Smooth muscle cell (in vitro differentiated cells): ENCODE measurements at regions not wholly inside any gene's neighbourhood (a gene's known extent, or its start where the extent isn't known, plus 50 kb on each side); places are given as distances from the start of the nearest gene placed in this dataset.

Experiments
- DNase-seq: peaks from one replicate; lab custom pipeline; 2025; ENCODE audit not compliant: unreplicated experiment; lab: John Stamatoyannopoulos, UW
- H2AFZ ChIP-seq: fragments of 200-600 bp; sonication (generic); 2 replicates; pipeline ENCODE4 v1.6.0; 2016; ENCODE audit warnings: antibody characterized with exemption, low read depth, mild to moderate bottlenecking
- H3F3A ChIP-seq: fragments of 200-600 bp; sonication (generic); 2 replicates; pipeline ENCODE4 v1.6.0; 2017; ENCODE audit warnings: antibody characterized with exemption, low read depth
- H3K27ac ChIP-seq: fragments of 200-600 bp; sonication (generic); 2 replicates; pipeline ENCODE4 v1.5.1; 2016; ENCODE audit warnings: low read depth, mild to moderate bottlenecking
- H3K27me3 ChIP-seq: fragments of 200-600 bp; sonication (generic); 2 replicates; pipeline ENCODE4 v1.6.1; 2016; ENCODE audit warnings: low read depth, mild to moderate bottlenecking
- H3K36me3 ChIP-seq: fragments of 200-600 bp; sonication (generic); 2 replicates; pipeline ENCODE4 v1.5.1; 2016; ENCODE audit warnings: low read depth
- H3K4me1 ChIP-seq: fragments of 200-600 bp; sonication (generic); 2 replicates; pipeline ENCODE4 v1.5.1; 2016; ENCODE audit warnings: low read depth
- H3K4me2 ChIP-seq: fragments of 200-600 bp; sonication (generic); 2 replicates; pipeline ENCODE4 v1.6.0; 2016; ENCODE audit warnings: mild to moderate bottlenecking
- H3K4me3 ChIP-seq: fragments of 200-600 bp; sonication (generic); 2 replicates; pipeline ENCODE4 v1.5.1; 2016; ENCODE audit warnings: mild to moderate bottlenecking
- H3K79me2 ChIP-seq: fragments of 200-600 bp; sonication (generic); 2 replicates; pipeline ENCODE4 v1.6.0; 2016; ENCODE audit warnings: low read depth, mild to moderate bottlenecking
- H3K9ac ChIP-seq: fragments of 200-600 bp; sonication (generic); 2 replicates; pipeline ENCODE4 v1.6.0; 2016; ENCODE audit warnings: low read depth
- H3K9me3 ChIP-seq: fragments of 200-600 bp; sonication (generic); replicated peaks from 2 replicates; pipeline ENCODE4 v1.5.1; 2016; ENCODE audit warnings: low read depth
- H4K20me1 ChIP-seq: fragments of 200-600 bp; sonication (generic); 2 replicates; pipeline ENCODE4 v1.6.0; 2016; ENCODE audit warnings: low read depth
- CTCF ChIP-seq: fragments of 200-600 bp; sonication (generic); IDR thresholded peaks from 2 replicates; pipeline ENCODE4 v1.5.1; 2017; ENCODE audit warnings: borderline replicate concordance, mild to moderate bottlenecking, antibody characterized with exemption; ENCODE audit not compliant: insufficient read depth, poor library complexity, severe bottlenecking
- WGBS: methylation state at CpG from one replicate; pipeline ENCODE4 v1.1.7; 2016; ENCODE audit warnings: low lambda C conversion rate; 5-methylcytosine and 5-hydroxymethylcytosine counted together

DNA sequence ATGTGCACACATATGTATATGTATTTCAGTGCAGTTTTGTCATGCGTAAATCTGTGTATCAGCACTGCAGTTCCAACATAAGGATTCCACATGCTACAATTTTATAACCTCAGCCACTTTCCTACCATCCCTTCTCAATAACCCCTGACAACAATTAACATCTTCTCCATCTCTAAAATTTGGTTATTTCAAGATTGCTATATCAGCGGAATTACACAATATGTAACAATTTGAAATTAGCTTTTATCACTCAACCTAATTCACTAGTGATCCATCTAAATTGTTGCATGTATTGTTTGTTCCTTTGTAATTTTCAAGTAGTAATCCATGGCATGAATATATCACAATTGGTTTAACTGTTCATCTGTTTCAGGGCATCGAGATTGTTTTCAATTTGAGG is 511.3 kb downstream of the HAO1 start:
- H3K9ac ChIP-seq = no peak overlapping the region
- no peaks in the 10 kb centered on the region for H3K9me3 ChIP-seq
- H3K79me2 ChIP-seq = no peaks in the 10 kb centered on the region
- no peaks in the 10 kb centered on the region for H3K4me1 ChIP-seq
- H3K27me3 ChIP-seq = no peaks in the 10 kb centered on the region
- TF ChIP-seq CTCF = no peak
- no peak for DNase-seq
- no peaks in the 10 kb centered on the region for H4K20me1 ChIP-seq
- H2AFZ ChIP-seq = no peak overlapping the region
- 88% methylated on average over 3 of the region's 3 CpGs for WGBS
- H3K36me3 ChIP-seq = no peaks in the 10 kb centered on the region
- no peaks in the 10 kb centered on the region for H3F3A ChIP-seq
- H3K27ac ChIP-seq = no peak overlapping the region
- H3K4me2 ChIP-seq = no peak overlapping the region
- no peak overlapping the region for H3K4me3 ChIP-seq

DNA sequence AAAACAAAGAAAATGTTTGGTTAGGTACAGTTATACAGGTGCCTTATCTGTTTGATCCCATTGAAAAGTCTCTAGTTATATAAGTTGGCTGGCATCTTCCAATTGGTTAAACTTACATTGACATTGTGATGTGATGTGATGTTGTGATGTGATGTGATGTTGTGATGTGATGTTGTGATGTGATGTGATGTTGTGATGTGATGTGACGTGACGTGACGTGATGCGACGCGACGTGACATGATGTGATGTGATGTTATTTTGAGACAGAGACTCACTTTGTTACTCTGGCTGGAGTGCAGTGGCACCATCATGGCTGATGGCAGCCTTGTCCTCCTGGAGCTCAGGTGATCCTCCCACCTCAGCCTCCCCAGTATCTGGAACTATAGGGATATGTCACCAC is 507.6 kb downstream of the HAO1 start:
- H3K9ac ChIP-seq = no peak overlapping the region
- H2AFZ ChIP-seq = no peak overlapping the region
- H3K4me3 ChIP-seq = no peak overlapping the region
- no peaks in the 10 kb centered on the region for H3F3A ChIP-seq
- H3K9me3 ChIP-seq = no peaks in the 10 kb centered on the region
- H3K27me3 ChIP-seq = no peaks in the 10 kb centered on the region
- H3K36me3 ChIP-seq = no peaks in the 10 kb centered on the region
- H3K4me1 ChIP-seq = no peaks in the 10 kb centered on the region
- no peak for TF ChIP-seq CTCF
- DNase-seq = no peak
- no peaks in the 10 kb centered on the region for H4K20me1 ChIP-seq
- no peak overlapping the region for H3K4me2 ChIP-seq
- H3K79me2 ChIP-seq = no peaks in the 10 kb centered on the region
- no peak overlapping the region for H3K27ac ChIP-seq
- 98% methylated on average over 7 of the region's 7 CpGs for WGBS

DNA sequence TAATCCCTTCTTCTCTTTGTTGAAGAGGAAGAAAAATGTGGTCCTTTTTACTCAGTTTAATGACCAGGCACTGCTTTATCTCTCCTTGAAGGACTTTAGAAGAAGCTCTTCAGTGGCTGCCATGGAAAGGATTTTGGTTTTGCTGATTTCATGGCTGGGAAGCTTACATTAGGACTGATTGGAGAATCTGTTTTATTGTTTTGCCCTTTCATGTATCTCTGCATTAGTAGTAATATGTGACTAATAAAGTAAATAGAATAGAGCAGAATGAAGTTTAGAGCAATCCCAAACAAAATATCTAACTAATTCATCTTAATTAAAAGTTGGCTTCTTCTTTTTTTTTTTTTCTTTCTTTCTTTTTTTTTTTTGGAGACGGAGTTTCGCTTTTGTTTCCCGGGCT is 502.9 kb downstream of the HAO1 start:
- no peaks in the 10 kb centered on the region for H3K36me3 ChIP-seq
- TF ChIP-seq CTCF = no peak
- H3K4me1 ChIP-seq = no peaks in the 10 kb centered on the region
- H4K20me1 ChIP-seq = no peaks in the 10 kb centered on the region
- no peak overlapping the region for H3K4me2 ChIP-seq
- no peak overlapping the region for H3K4me3 ChIP-seq
- no peaks in the 10 kb centered on the region for H3F3A ChIP-seq
- no peak overlapping the region for H3K27ac ChIP-seq
- H3K9ac ChIP-seq = no peak overlapping the region
- WGBS = 87% methylated on average over 3 of the region's 3 CpGs
- DNase-seq = no peak
- no peaks in the 10 kb centered on the region for H3K9me3 ChIP-seq
- no peaks in the 10 kb centered on the region for H3K79me2 ChIP-seq
- no peaks in the 10 kb centered on the region for H3K27me3 ChIP-seq
- no peak overlapping the region for H2AFZ ChIP-seq

DNA sequence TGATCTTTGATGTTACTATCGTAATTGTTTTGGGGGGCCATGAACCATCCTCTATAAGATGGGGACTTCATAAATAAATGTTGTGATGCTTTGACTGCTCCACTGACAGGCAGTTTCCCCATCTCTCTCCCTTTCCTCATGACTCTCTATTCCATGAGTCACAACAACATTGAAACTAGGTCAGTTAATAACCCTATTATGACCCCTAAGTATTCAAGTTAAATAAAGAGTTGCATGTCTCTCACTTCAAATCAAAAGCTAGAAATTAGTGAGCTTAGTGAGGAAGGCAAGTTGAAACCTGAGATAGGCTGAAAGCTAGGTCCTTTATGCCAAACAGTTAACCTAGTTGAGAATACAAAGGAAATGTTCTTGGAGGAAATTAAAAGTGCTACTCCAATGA is 491.0 kb downstream of the HAO1 start:
- Histone ChIP-seq H3K9ac (no peak overlapping the region), H3K27ac (no peak overlapping the region), H3K79me2 (no peaks in the 10 kb centered on the region), H4K20me1 (no peaks in the 10 kb centered on the region), H3K4me3 (no peak overlapping the region), H3K9me3 (no peaks in the 10 kb centered on the region), H3K27me3 (no peaks in the 10 kb centered on the region), H2AFZ (no peak overlapping the region), H3K4me2 (no peak overlapping the region), H3K36me3 (no peaks in the 10 kb centered on the region), H3K4me1 (no peaks in the 10 kb centered on the region), H3F3A (no peaks in the 10 kb centered on the region)
- no peak for TF ChIP-seq CTCF
- DNase-seq = no peak
- 77% methylated on average over 1 of the region's 1 CpG for WGBS
